ENCODE measurements at regions not wholly inside any gene's neighbourhood (a gene's known extent, or its start where the extent isn't known, plus 50 kb on each side); places are given as distances from the start of the nearest gene placed in this dataset.

DNA sequence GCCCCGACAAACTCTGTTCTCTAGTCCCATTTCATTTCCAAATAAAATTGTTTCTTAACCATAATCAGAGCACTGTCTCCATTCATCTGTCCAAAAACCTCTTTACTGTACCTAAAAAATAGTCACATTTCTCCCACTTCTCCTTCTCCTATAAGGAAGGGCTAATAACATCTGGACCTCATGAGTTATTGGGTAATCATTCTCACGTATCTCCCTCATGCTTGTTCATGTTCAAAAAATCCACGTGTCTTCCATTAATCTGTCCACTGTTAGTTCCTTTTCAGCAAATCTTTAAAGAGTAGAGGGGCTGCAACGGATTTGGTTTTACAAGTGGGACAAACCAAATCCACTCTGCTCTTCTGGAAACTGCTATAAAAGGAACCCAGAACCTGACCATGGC, 1418.8 kb downstream of the MRPL39 start:
- no peak for TF ChIP-seq CTCF (IDR thresholded peaks at IDR 0.05; ENCODE audit: insufficient read depth, low read depth, low read length)
- no peak for TF ChIP-seq EZH2 (IDR thresholded peaks at IDR 0.05; ENCODE audit: insufficient read depth, low read length)

Measured in astrocyte (in vitro differentiated cells and primary cell).